HEK293 (cell line): ENCODE measurements at regions not wholly inside any gene's neighbourhood (a gene's known extent, or its start where the extent isn't known, plus 50 kb on each side); places are given as distances from the start of the nearest gene placed in this dataset.

ENCODE experiments used
- SP2 ChIP-seq: fragments of 450-650 bp; formaldehyde crosslinking; IDR thresholded peaks from 2 replicates; pipeline ENCODE4 v1.5.1; 2016; ENCODE audit warnings: missing biosample characterization, missing genetic modification characterization
- YY1 ChIP-seq: fragments of 450-650 bp; formaldehyde crosslinking; IDR thresholded peaks from 2 replicates; pipeline ENCODE4 v1.5.1; 2018; ENCODE audit warnings: missing biosample characterization, missing genetic modification characterization
- ZBTB48 ChIP-seq: fragments of 450-650 bp; formaldehyde crosslinking; IDR thresholded peaks from 2 replicates; pipeline ENCODE4 v1.5.1; 2016; ENCODE audit warnings: missing biosample characterization, missing genetic modification characterization
- ZIC2 ChIP-seq: fragments of 450-650 bp; formaldehyde crosslinking; IDR thresholded peaks from 2 replicates; pipeline ENCODE4 v1.5.1; 2016; ENCODE audit warnings: missing biosample characterization, missing genetic modification characterization
- ZNF274 ChIP-seq, 2 experiments: fragments of 200-500 bp in 1 of 2; fragments of 450-650 bp in 1 of 2; sonication (Bioruptor generic) in 1 of 2; formaldehyde crosslinking in 1 of 2; IDR thresholded peaks; 2 replicates each; pipeline versions ENCODE4 v1.5.1 to v1.6.1; 2014 to 2016; ENCODE audit warnings: borderline replicate concordance in 1 of 2, inconsistent platforms in 1 of 2, low read length in 1 of 2, missing biosample characterization in 1 of 2, missing genetic modification characterization in 1 of 2
- ZNF549 ChIP-seq: fragments of 450-650 bp; IDR thresholded peaks from 2 replicates; pipeline ENCODE4 v1.5.1; 2018; ENCODE audit warnings: missing biosample characterization, missing genetic modification characterization, mild to moderate bottlenecking, inconsistent platforms, moderate library complexity
- TF ChIP-seq, protein P1 (sequence below): fragments of 450-650 bp; formaldehyde crosslinking; IDR thresholded peaks from 2 replicates; pipeline ENCODE4 v1.5.1; 2016; ENCODE audit warnings: missing biosample characterization, missing genetic modification characterization

GRCh38 chr7:142592664-142593063, 156.6 kb upstream of the PRSS1 start:
- no peak for TF ChIP-seq ZIC2 (tag by site-specific recombination)
- TF ChIP-seq SP2 (tag by site-specific recombination), result no peak
- TF ChIP-seq, protein P1, sequence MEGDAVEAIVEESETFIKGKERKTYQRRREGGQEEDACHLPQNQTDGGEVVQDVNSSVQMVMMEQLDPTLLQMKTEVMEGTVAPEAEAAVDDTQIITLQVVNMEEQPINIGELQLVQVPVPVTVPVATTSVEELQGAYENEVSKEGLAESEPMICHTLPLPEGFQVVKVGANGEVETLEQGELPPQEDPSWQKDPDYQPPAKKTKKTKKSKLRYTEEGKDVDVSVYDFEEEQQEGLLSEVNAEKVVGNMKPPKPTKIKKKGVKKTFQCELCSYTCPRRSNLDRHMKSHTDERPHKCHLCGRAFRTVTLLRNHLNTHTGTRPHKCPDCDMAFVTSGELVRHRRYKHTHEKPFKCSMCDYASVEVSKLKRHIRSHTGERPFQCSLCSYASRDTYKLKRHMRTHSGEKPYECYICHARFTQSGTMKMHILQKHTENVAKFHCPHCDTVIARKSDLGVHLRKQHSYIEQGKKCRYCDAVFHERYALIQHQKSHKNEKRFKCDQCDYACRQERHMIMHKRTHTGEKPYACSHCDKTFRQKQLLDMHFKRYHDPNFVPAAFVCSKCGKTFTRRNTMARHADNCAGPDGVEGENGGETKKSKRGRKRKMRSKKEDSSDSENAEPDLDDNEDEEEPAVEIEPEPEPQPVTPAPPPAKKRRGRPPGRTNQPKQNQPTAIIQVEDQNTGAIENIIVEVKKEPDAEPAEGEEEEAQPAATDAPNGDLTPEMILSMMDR (tag by site-specific recombination), result no peak
- TF ChIP-seq ZBTB48 (tag by site-specific recombination), result no peak
- no peak for TF ChIP-seq YY1
- no peak for TF ChIP-seq ZNF549
- TF ChIP-seq ZNF274 (IDR thresholded peaks at IDR 0.05; ENCODE audit: low read length), result no peak
- no peak for TF ChIP-seq ZNF274 (tag by site-specific recombination; IDR thresholded peaks at IDR 0.05; ENCODE audit: borderline replicate concordance)
